ENCODE measurements at regions not wholly inside any gene's neighbourhood (a gene's known extent, or its start where the extent isn't known, plus 50 kb on each side); places are given as distances from the start of the nearest gene placed in this dataset.
"Not testable (repeated sequence)": the region's sequence is repeated elsewhere in the genome, so short reads cannot be mapped to it uniquely, and the experiment has no call there.

DNA sequence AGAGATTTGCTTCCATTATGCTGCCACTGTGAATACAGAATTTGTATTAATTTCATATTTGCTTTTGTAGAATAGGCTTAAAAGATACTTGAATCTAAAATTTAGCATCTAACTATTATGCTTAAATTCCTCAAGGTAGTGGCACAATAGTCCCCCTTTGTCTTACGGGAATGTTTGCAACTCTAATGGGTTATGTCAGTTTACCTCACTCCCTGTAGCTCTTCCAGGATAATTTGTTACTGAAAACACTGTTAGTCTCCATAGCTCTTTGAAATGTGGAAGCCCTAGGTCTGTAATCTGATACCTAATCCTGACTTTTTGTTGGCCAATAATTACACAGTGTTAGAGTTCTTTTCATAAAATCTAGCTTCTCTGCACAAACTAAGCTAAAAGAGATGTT is 433.4 kb downstream of the PYDC2 start:
- ChIA-PET POLR2A (no interaction called here), CTCF (no interaction called here)

DNA sequence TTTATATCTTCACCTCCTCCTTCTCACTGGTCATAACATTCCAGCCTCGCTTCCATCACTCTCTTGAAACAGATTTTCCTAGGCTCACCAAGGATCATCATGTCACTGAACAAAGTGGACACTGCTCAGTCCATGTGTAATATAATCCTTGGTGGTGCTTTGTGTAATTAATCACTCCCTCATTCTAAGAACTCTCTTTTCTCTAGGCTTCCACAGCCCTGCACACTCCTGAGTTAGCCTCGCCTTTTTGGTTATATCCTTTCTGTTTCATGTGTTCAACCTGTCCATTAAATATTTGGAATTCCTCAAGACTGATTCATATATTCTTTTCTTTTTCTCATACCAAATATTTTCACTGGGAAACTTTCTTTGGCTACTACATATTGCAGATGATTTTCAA is 440.8 kb downstream of the PYDC2 start:
- Histone ChIP-seq H3K36me3 (ENCODE audit: insufficient read depth, low read length) (no peaks in the 10 kb centered on the region), H3K9me3 (ENCODE audit: low read length) (no peaks in the 10 kb centered on the region)
- H3K4me3 Mint-ChIP-seq: no peak overlapping the region

More for the DNA sequence above, 433.4 kb downstream of the PYDC2 start:
- H3K36me3 Mint-ChIP-seq: no peaks in the 10 kb centered on the region
- no peaks in the 10 kb centered on the region for H3K4me1 Mint-ChIP-seq
- no peak overlapping the region for H3K4me3 Mint-ChIP-seq
- no peak for DNase-seq
- H3K9me3 Mint-ChIP-seq: peaks cover 0 to 6% (median 0%) of the 10 kb centered on the region in 5 donors
- Histone ChIP-seq H3K27me3 (ENCODE audit: insufficient read depth, low read length, poor library complexity, severe bottlenecking) (no peaks in the 10 kb centered on the region), H3K4me1 (ENCODE audit: insufficient read depth, low read length) (no peaks in the 10 kb centered on the region), H3K27ac (ENCODE audit: low read depth, low read length) (no peak overlapping the region), H3K36me3 (ENCODE audit: insufficient read depth, low read length) (no peaks in the 10 kb centered on the region), H3K9me3 (ENCODE audit: low read length) (no peaks in the 10 kb centered on the region), H3K4me3 (ENCODE audit: low read length) (no peak overlapping the region)
- no peaks in the 10 kb centered on the region for H3K27me3 Mint-ChIP-seq
- no peak overlapping the region for H3K27ac Mint-ChIP-seq

DNA sequence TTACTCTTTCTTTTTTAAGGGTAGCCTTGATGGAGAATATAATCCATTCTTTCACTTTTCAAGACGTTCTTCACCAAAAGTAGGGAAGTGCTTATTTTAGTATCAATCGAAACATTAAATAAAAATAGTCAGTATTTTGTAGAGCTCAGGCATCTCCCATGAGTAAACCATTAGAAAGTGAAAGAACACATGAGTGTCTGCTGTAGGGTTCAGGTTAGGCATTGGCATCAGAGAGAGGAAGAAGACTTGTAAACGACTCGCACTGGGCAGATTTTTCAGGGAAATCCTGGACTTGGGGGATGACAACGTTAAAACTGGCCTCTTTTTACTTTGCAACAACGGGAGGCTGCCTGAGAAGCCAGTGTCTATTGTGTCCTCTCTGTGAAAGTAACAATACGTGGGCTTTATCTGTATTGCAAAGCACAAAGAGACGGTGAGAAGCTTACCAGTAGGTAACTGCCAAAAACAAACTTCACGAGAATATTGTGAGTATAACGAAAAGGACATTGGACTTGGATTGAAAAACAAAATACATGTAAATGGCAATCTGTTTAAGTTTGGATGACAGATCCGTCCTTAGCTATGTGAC is 451.7 kb downstream of the PYDC2 start:
- CTCF ChIA-PET: no interaction called here
- no peaks in the 10 kb centered on the region for H3K9me3 ChIP-seq (ENCODE audit: low read length)
- Mint-ChIP-seq H3K27me3 (no peaks in the 10 kb centered on the region), H3K36me3 (no peaks in the 10 kb centered on the region), H3K4me3 (no peak overlapping the region), H3K27ac (no peak overlapping the region), H3K9me3 (peaks cover 0 to 17% (median 7%) of the 10 kb centered on the region in 5 donors), H3K4me1 (no peaks in the 10 kb centered on the region)
- DNase-seq: no peak
- H3K4me3 ChIP-seq (ENCODE audit: low read length): no peak overlapping the region
- H3K27ac ChIP-seq (ENCODE audit: low read depth, low read length): no peak overlapping the region
- H3K27me3 ChIP-seq (ENCODE audit: insufficient read depth, low read length, poor library complexity, severe bottlenecking): no peaks in the 10 kb centered on the region
- POLR2A ChIA-PET: no interaction called here
- no peaks in the 10 kb centered on the region for H3K36me3 ChIP-seq (ENCODE audit: insufficient read depth, low read length)
- H3K4me1 ChIP-seq (ENCODE audit: insufficient read depth, low read length): no peaks in the 10 kb centered on the region

More for the DNA sequence above, 440.8 kb downstream of the PYDC2 start:
- DNase-seq: no peak
- CTCF ChIA-PET: no interaction called here
- Mint-ChIP-seq H3K27ac (no peak overlapping the region), H3K9me3 (peaks cover 0 to 4% (median 0%) of the 10 kb centered on the region in 5 donors), H3K27me3 (no peaks in the 10 kb centered on the region), H3K36me3 (no peaks in the 10 kb centered on the region), H3K4me1 (no peaks in the 10 kb centered on the region)
- H3K4me3 ChIP-seq (ENCODE audit: low read length): no peak overlapping the region
- POLR2A ChIA-PET: no interaction called here
- no peak overlapping the region for H3K27ac ChIP-seq (ENCODE audit: low read depth, low read length)
- no peaks in the 10 kb centered on the region for H3K27me3 ChIP-seq (ENCODE audit: insufficient read depth, low read length, poor library complexity, severe bottlenecking)
- H3K4me1 ChIP-seq (ENCODE audit: insufficient read depth, low read length): no peaks in the 10 kb centered on the region

DNA sequence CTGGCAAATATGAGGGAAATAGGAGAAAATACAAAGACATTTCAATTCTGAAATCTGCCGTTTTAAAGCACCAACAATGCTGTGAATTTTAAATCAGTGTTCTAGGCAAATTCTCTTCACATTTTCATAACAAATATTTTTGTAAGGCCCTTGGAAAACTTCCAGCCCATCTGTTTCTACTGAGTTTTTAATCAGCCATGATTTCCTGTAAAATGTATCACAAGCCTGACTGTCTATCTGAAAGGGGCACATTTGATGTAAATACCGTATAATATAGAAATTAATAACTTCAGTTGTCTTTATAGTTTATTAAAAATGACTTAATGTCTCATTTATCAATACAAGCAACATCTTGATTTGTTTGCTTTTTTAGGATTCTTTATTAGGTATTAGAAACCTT is 454.7 kb downstream of the PYDC2 start:
- Histone ChIP-seq H3K9me3 (ENCODE audit: low read length) (no peaks in the 10 kb centered on the region), H3K4me1 (ENCODE audit: insufficient read depth, low read length) (no peaks in the 10 kb centered on the region), H3K36me3 (ENCODE audit: insufficient read depth, low read length) (no peaks in the 10 kb centered on the region), H3K27ac (ENCODE audit: low read depth, low read length) (no peak overlapping the region), H3K27me3 (ENCODE audit: insufficient read depth, low read length, poor library complexity, severe bottlenecking) (no peaks in the 10 kb centered on the region), H3K4me3 (ENCODE audit: low read length) (no peak overlapping the region)
- no peak overlapping the region for H3K4me3 Mint-ChIP-seq
- no peak overlapping the region for H3K27ac Mint-ChIP-seq
- ChIA-PET CTCF (no interaction called here), POLR2A (no interaction called here)
- H3K4me1 Mint-ChIP-seq: no peaks in the 10 kb centered on the region
- peaks cover 5 to 15% (median 10%) of the 10 kb centered on the region in 5 donors for H3K9me3 Mint-ChIP-seq
- no peaks in the 10 kb centered on the region for H3K27me3 Mint-ChIP-seq
- DNase-seq: no peak
- H3K36me3 Mint-ChIP-seq: no peaks in the 10 kb centered on the region

DNA sequence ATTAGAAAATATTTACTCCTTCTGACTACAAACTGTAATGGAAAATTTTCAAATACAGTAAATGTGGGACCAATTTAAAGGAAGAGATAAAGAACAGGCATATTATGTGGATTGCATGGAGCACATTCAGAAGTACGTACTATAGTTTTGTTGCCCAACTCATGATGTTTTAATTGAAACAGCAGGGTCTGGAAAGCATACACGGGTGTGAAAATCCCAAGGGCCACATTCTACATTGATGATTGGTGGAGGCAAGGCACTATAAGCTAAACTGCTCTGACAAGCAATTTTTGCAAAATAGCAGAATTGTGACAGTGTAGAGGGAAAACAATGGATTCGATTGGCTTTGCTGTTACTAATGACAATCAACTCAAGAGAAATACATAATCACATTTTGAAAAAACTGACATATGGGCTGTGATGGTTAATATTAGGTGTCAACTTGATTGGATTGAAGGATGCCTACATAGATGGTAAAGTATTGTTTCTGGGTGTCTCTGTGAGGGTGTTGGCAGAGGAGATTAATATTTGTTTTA is 458.6 kb downstream of the PYDC2 start:
- Histone ChIP-seq H3K27me3 (ENCODE audit: insufficient read depth, low read length, poor library complexity, severe bottlenecking) (no peaks in the 10 kb centered on the region), H3K27ac (ENCODE audit: low read depth, low read length) (no peak overlapping the region), H3K9me3 (ENCODE audit: low read length) (no peaks in the 10 kb centered on the region), H3K36me3 (ENCODE audit: insufficient read depth, low read length) (no peaks in the 10 kb centered on the region), H3K4me3 (ENCODE audit: low read length) (no peak overlapping the region), H3K4me1 (ENCODE audit: insufficient read depth, low read length) (no peaks in the 10 kb centered on the region)
- Mint-ChIP-seq H3K9me3 (peaks cover 2 to 14% (median 10%) of the 10 kb centered on the region in 5 donors), H3K4me3 (no peak overlapping the region), H3K27ac (no peak overlapping the region), H3K4me1 (no peaks in the 10 kb centered on the region), H3K36me3 (no peaks in the 10 kb centered on the region), H3K27me3 (no peaks in the 10 kb centered on the region)
- ChIA-PET POLR2A (no interaction called here), CTCF (no interaction called here)
- DNase-seq: no peak

DNA sequence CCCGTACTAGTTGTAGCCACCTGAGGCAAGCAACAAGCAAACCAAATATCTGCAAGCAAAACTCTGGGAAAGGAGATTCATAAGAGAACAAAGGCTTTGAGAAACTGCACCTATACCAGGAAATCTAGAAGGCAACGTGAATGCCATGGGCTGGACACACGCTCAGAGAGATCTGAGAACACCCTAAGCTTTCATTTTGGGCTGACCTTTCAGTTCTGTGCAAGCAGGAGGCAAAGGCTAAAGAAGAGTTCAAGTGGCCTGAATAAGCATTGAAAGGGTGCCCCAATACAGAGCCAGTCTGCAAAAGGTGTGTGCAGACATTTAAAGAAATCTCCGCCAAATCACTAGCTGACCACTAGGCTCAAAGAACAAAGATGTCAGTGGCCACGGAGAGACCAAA is 461.6 kb downstream of the PYDC2 start:
- H3K4me1 ChIP-seq (ENCODE audit: insufficient read depth, low read length): no peaks in the 10 kb centered on the region
- no peak overlapping the region for H3K4me3 ChIP-seq (ENCODE audit: low read length)
- no peaks in the 10 kb centered on the region for H3K36me3 ChIP-seq (ENCODE audit: insufficient read depth, low read length)
- H3K27me3 ChIP-seq (ENCODE audit: insufficient read depth, low read length, poor library complexity, severe bottlenecking): no peaks in the 10 kb centered on the region
- H3K27ac Mint-ChIP-seq: no peak overlapping the region
- no peaks in the 10 kb centered on the region for H3K36me3 Mint-ChIP-seq
- no peak overlapping the region for H3K27ac ChIP-seq (ENCODE audit: low read depth, low read length)
- no peaks in the 10 kb centered on the region for H3K9me3 ChIP-seq (ENCODE audit: low read length)
- no peaks in the 10 kb centered on the region for H3K4me1 Mint-ChIP-seq
- DNase-seq: no peak
- POLR2A ChIA-PET: no interaction called here
- H3K9me3 Mint-ChIP-seq: peaks cover 6 to 17% (median 14%) of the 10 kb centered on the region in 5 donors
- H3K4me3 Mint-ChIP-seq: no peak overlapping the region
- CTCF ChIA-PET: no interaction called here
- no peaks in the 10 kb centered on the region for H3K27me3 Mint-ChIP-seq

DNA sequence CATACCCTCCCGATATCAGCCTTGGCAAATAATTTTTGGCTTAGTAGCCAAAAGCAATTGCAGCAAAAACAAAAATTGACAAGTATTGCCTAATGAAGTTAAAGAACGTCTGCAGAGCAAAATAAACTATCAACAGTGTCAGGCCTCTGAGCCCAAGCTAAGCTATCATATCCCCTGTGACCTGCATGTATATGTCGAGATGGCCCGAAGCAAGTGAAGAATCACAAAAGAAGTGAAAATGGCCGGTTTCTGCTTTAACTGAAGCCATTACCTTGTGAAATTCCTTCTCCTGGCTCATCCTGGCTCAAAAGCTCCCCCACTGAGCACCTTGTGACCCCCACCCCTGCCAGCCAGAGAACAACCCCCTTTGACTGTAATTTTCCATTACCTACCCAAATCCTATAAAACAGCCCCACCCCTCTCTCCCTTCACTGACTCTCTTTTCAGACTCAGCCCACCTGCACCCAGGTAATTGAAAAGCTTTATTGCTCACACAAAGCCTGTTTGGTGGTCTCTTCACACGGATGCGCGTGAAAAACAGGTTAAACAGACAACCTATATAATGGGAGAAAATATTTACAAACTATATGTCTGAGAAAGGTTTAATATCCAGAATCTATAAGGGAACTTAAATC is 466.3 kb downstream of the PYDC2 start:
- H3K9me3 ChIP-seq (ENCODE audit: low read length); H3K27ac ChIP-seq (ENCODE audit: low read depth, low read length); H3K27ac Mint-ChIP-seq; H3K27me3 Mint-ChIP-seq; H3K4me1 ChIP-seq (ENCODE audit: insufficient read depth, low read length); POLR2A ChIA-PET; H3K27me3 ChIP-seq (ENCODE audit: insufficient read depth, low read length, poor library complexity, severe bottlenecking); H3K4me1 Mint-ChIP-seq; DNase-seq; H3K36me3 ChIP-seq (ENCODE audit: insufficient read depth, low read length); H3K36me3 Mint-ChIP-seq; H3K4me3 Mint-ChIP-seq; CTCF ChIA-PET; H3K4me3 ChIP-seq (ENCODE audit: low read length): not testable (repeated sequence)
- peaks cover 8 to 20% (median 12%) of the 10 kb centered on the region in 5 donors for H3K9me3 Mint-ChIP-seq

DNA sequence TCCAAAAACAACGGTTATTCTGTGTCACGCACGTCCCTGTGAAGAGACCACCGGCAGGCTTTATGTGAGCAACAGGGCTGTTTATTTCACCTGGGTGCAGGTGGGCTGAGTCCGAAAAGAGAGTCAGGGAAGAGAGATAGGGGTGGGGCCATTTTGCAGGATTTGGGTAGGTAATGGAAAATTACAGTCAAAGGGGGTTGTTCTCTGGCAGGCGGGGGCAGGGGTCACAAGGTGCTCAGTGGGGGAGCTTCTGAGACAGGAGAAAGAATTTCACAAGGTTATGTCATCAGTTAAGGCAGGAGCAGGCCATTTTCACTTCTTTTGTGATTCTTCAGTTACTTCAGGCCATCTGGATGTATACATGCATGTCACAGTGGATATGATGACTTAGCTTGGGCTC is 467.0 kb downstream of the PYDC2 start:
- CTCF ChIA-PET; H3K27me3 Mint-ChIP-seq; H3K4me3 Mint-ChIP-seq; H3K4me1 Mint-ChIP-seq; H3K36me3 ChIP-seq (ENCODE audit: insufficient read depth, low read length); H3K27me3 ChIP-seq (ENCODE audit: insufficient read depth, low read length, poor library complexity, severe bottlenecking); H3K27ac Mint-ChIP-seq; DNase-seq; H3K4me1 ChIP-seq (ENCODE audit: insufficient read depth, low read length); H3K36me3 Mint-ChIP-seq; H3K9me3 ChIP-seq (ENCODE audit: low read length); H3K27ac ChIP-seq (ENCODE audit: low read depth, low read length); H3K4me3 ChIP-seq (ENCODE audit: low read length); POLR2A ChIA-PET: not testable (repeated sequence)
- peaks cover 4 to 20% (median 16%) of the 10 kb centered on the region in 5 donors for H3K9me3 Mint-ChIP-seq

All from CD8-positive, alpha-beta memory T cell (primary cell).